Esophagus squamous epithelium (tissue), 4 donors: ENCODE measurements at regions not wholly inside any gene's neighbourhood (a gene's known extent, or its start where the extent isn't known, plus 50 kb on each side); places are given as distances from the start of the nearest gene placed in this dataset.

ENCODE experiments used
- POLR2A ChIP-seq, 4 donors: fragments of 450-650 bp; IDR thresholded peaks; one replicate each; pipeline ENCODE4 v1.6.1; 2017; ENCODE audit warnings: antibody characterized with exemption in 4 of 4, mild to moderate bottlenecking in 4 of 4, moderate library complexity in 3 of 4
- TF ChIP-seq, protein P1 (sequence below), 6 experiments: fragments of 450-650 bp in 4 of 6; fragments of 200-600 bp in 2 of 6; sonication (generic) in 2 of 6; IDR thresholded peaks; one replicate each; pipeline ENCODE4 v1.5.1; 2016 to 2019; ENCODE audit warnings: antibody characterized with exemption in 6 of 6, mild to moderate bottlenecking in 4 of 6, moderate library complexity in 4 of 6

DNA sequence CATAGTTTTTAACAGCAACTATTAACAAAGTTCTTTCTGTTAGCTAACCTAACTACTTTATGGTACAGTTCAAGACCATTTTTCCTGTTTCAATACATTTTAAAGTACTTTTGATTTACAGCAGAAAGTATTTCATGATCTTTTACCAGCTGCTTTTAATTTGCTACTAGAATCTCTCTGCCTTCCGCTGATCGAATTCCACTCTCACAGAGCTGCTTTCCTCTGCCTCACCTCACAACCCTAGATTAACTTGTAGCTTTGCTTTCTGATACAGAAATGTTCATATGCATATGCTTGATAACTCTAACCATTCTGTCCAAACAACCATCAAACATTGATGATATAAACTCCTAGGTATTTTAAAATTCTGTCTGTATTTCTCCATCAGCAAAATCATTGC, 463.2 kb upstream of the ZEB2 start:
- TF ChIP-seq, protein P1, sequence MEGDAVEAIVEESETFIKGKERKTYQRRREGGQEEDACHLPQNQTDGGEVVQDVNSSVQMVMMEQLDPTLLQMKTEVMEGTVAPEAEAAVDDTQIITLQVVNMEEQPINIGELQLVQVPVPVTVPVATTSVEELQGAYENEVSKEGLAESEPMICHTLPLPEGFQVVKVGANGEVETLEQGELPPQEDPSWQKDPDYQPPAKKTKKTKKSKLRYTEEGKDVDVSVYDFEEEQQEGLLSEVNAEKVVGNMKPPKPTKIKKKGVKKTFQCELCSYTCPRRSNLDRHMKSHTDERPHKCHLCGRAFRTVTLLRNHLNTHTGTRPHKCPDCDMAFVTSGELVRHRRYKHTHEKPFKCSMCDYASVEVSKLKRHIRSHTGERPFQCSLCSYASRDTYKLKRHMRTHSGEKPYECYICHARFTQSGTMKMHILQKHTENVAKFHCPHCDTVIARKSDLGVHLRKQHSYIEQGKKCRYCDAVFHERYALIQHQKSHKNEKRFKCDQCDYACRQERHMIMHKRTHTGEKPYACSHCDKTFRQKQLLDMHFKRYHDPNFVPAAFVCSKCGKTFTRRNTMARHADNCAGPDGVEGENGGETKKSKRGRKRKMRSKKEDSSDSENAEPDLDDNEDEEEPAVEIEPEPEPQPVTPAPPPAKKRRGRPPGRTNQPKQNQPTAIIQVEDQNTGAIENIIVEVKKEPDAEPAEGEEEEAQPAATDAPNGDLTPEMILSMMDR (IDR thresholded peaks at IDR 0.05), result no peak
- no peak for TF ChIP-seq POLR2A (IDR thresholded peaks at IDR 0.05)
